ENCODE measurements at regions not wholly inside any gene's neighbourhood (a gene's known extent, or its start where the extent isn't known, plus 50 kb on each side); places are given as distances from the start of the nearest gene placed in this dataset.
"Not testable (repeated sequence)": the region's sequence is repeated elsewhere in the genome, so short reads cannot be mapped to it uniquely, and the experiment has no call there.

DNA sequence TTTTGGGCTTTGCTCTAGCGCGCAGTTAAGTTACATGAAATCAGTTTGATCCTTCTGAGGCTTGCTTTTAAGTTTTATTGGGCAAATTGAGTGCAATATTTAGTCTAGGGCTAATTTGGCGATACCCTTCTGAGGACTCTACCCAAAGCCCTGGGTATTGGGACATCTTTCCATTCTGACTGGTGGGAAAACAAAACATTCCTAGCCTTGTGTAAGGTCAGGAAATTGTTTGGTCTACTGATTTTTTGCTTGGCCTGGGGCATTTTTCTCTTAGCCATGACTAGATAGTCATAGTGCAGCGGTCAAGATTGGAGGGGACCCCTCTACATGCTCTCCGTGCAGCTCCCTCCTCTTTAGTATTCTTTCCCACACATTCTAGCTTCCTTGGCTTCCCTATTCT is 189.6 kb upstream of the PTGFR start:
- no peak for DNase-seq

DNA sequence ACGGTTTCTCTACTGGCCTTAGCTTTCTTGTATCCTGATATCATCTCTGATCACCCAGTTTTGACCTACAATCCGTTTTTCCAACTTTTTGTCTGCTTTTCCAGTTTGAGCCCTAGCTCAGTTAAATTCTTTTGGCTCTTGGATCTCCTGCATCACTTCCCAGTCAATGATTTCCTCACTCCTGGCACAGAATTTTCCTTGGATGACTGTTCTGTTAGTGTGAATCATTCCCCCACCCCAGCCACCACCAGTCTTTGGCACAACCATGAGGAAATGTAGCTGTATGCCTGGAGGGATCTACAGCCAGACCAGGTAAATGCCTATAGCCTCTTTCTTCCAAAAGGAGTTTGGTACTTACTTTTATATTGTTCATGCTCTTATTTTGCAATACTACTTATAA is 187.2 kb upstream of the PTGFR start:
- no peak for DNase-seq

DNA sequence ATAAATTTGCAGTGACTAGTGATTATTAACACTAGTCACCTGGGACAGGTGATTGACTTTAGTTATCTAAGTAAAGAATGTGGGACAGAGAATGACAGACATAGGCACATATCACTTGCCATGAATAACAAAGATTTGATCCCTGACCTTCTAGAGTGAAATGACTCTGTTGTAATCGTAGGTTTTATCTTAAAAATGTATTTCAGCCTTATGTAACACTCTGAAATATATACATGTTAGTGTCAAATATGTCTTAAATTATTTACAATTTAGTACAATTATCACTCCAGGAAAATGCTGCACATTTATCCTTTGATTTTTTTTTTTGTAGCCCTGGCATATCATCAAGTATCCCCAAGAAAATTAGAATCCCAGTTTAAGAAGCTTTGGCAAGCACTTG is 186.4 kb upstream of the PTGFR start:
- DNase-seq = no peak

DNA sequence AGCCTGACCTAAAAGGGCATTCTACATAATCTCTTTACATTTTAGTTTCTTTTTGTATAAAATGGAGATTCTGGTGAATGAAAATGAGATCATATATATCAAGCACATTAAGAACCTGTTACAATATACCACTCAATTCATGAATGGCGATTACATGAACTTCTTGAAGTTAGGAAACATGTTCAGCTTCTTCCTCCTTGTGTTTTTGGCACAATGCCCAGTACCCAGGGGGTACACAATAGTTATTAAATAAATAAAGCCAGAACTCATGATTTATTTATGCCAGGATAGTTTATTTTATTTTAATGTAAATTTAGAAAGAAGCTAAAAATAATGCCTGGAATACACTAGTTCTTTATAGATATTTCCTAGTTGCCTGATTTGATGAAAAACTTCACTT is 186.0 kb upstream of the PTGFR start:
- DNase-seq = no peak

DNA sequence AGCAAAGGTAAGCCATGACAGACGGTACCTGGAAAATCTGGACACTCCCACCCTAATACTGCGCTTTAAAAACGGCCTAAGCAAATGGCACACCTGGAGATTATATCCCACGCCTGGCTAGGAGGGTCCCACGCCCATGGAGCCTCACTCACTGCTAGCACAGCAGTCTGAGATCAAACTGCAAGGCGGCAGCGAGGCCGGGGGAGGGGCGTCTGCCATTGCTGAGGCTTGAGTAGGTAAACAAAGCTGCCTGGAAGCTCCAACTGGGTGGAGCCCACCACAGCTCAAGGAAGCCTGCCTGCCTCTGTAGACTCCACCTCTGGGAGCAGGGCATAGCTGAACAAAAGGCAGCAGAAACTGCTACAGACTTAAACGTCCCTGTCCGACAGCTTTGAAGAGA is 180.5 kb upstream of the PTGFR start:
- DNase-seq = not testable (repeated sequence)

DNA sequence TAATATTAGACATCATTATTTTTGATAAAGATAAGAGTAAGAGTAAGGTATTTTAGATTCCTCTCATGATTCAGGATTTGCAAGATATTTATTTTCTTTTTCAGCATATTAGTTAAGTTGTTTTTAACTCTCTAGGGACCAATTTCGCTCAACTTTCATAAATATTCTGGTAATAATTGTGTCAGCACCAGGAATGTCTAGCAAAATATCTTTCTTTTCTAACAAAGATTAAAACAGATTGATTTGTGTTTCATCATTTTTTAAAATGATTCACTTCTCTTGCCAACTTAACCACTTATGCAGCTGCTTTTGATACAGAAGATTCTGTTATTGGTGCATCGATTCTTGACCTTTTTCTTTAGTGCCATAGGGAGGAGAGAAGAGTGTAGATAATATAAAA is 172.8 kb upstream of the PTGFR start:
- no peak for DNase-seq

DNA sequence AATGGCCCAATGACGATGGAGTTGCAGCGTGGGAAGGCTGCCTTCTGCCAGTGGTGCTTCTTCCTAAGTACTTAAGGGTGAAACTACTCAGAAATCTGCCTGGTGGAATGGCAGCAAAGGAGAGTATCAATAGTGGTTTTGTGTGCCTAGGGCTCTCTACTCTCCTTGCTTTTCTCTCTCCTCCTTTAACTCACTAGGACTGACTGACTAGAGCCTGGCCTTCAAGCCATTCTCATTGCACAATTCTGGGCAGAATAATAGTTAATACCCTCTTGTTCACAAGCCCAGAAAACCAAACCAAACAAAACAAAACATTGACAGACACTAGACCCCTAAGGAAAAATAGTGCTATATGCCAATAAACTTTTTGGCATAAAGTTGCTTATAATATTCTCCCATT is 171.2 kb upstream of the PTGFR start:
- DNase-seq = no peak

DNA sequence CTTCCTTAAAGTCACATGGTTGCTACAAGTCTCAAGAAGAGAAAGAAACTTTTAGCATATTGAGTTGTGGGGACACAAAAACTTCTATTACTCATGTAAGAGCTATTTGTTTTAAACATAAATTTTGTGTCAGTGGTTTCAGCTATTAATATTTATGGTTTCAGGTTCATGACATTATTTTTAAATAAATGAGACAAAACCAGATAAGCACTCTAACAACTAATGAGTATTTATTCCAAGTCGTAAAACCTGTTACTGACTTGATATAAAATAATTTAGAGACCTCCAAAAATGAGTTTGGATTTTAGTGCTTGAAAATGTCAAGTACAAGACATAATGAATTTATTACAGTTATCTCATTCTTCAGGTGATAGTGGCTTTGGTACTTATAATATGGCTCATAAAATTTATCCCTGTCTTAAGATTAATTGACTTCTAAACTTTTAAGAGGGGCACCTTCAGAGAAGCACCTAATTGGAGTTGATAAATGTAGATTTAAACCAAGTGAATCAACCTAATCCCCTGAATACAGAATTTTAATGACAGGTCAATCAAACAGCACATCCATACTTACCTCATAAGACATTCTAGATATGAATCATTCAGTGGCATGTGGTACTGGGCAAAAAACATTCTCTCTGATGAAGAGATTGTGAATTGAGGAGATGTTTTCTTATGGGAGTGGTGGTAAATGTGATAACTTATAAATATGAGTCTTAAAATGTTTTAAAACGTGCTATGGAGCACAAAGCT is 167.7 kb upstream of the PTGFR start:
- no peak for DNase-seq

DNA sequence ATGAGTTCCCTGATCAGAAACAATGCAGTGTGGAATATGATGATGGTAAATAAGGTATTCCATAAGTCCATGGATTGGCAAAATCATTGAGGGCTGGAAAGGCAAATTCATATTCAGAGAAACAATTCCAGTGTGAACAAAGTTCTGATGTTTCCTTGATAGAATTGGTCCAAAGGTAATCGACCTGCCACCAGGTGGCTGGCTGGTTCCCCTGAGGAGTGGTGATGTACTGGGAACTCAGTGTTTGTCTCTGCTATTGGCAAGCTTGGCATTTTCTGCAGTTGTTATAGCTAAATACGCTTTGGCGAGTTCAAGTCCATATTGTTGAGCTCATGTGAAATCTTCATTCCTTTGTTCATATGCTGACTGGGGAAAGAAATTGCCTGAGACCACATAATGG is 165.5 kb upstream of the PTGFR start:
- no peak for DNase-seq

DNA sequence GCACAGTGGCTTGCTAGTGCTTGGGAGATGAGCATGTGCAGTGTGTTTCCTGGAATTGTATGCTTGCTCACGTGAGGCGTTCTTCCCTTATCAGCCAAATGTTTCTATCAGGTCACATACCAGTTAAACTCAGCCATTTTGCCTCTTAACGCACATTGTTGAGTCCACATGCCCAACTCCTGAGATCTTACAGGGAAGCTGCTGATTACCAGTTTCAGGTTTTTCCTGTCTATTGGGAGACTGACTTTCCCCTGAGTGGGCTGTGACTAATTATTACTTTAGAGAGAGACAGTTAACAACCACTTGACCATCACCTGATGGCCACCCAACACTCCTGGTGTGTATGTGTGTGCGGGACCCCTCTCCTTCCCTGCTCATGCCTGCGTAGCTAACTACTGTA is 161.3 kb upstream of the PTGFR start:
- DNase-seq = no peak

DNA sequence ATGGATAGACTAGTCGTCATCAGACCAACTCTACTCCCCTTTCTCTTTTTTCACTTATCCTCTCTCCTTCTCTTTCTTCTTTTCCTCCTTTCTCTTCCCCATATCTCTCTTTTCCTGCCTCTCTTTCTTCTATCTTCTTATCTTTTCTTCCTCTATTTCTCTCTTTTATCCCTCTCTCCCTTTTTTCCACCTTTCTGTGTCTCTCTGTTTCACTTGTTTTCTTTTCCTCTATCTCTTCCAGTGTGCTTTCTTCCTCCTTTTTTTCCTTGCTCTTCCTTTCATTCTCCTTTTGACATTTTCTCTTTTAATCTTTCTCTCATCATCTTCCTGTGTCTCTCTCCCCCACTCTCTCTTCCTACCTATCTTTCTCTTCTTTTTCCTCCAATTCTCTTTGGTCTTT is 159.0 kb upstream of the PTGFR start:
- no peak for DNase-seq

DNA sequence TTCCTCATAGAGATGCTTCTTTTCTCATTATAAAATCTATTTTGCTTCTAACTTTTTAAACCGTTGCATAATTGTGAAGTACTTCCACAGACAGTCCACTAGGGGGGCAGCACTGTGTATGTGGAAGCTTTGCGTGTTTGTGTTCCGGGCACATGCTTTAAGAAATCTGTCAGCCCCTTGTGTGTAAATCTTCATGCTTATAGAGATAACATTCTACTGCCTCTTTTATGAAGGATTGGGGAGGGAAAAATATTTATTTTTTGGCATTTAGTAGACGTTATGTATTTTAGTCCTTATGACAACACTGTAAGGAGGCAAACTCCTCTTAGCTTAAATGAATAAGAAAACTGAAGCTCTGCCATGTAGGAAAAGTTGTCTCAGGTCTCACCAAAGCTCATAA is 157.3 kb upstream of the PTGFR start:
- DNase-seq = no peak

DNA sequence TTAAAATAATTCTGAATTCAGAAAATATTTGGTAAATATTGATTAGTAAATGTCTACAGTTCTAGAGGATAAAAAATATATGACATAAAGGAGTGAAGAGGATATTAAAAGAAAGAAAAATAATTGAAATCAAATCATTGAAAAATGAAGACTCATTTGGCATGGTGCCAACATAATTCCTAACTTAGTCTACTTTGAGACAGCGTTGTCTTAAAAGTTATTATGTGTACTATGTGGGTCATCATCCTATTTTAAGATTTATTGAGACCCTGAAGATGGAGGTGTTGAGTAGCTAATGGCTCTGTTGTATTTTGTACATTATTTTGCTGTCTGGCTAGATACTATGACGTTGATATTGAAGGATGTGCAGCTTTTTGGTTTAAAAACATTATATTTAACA is 156.7 kb upstream of the PTGFR start:
- no peak for DNase-seq

DNA sequence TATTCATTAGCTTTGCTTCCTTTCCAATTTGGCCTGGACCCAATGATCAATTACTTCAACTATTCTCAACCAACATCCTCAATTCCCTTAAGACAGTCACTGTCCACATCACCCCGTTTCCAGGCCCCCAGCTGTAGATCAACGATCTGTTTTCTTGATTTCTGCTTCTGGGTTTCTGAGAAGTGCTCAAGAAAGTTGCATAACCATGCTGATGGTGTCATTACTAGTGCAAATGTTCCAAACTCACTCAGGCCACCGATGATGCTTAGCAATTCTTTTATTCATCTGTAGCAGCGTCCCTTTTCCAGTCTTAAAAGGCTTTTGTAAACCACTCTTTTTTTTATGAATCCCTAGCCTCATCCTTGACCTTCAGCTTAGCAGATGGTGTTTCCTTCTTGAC is 155.8 kb upstream of the PTGFR start:
- no peak for DNase-seq

DNA sequence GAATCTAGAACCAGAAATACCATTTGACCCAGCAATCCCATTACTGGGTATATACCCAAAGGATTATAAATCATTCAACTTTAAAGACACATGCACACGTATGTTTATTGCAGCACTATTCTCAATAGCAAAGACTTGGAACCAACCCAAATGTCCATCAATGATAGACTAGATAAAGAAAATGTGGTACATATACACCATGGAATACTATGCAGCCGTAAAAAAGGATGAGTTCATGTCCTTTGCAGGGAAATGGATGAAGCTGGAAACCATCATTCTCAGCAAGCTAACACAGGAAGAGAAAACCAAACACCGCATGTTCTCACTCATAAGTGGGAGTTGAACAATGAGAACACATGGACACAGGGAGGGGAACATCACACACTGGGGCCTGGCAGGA is 154.0 kb upstream of the PTGFR start:
- not testable (repeated sequence) for DNase-seq

DNA sequence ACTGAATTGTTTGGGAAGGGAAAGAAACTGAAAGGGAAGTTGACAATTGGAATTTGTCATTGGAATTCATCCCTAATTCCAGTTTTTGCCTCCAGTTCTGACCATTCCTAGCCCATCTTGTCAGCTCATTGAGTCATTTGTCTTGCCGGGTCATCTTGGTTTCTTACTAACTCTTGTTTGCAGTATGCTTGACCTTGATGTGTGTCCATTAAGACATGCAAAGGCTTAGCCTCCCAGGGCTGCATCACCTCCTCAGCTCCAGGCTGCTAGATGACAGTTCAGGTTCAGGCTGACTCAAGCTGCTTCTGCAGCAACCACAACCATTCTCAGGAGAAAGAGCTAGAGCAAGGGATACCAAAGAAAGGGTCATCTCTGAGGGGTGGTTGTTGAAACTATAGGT is 151.3 kb upstream of the PTGFR start:
- DNase-seq = no peak

DNA sequence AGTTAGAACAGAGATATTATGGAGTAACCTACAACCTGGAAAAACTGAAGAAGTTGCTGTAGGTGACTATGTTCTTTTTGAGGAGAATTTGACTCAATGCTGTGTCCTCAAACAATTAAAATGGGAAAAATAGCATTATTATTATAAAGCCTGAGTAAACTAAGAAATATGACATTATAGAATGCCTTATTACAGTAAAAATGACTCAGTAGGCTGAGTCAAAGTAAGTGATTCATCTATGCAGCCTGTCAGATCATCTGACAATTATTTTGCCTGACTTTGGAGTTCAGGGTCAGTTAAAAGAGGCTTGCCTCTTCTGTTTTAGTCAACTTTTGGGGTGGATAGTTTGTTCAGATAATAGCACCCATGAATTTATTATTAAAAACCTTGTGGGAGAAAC is 150.8 kb upstream of the PTGFR start:
- no peak for DNase-seq

DNA sequence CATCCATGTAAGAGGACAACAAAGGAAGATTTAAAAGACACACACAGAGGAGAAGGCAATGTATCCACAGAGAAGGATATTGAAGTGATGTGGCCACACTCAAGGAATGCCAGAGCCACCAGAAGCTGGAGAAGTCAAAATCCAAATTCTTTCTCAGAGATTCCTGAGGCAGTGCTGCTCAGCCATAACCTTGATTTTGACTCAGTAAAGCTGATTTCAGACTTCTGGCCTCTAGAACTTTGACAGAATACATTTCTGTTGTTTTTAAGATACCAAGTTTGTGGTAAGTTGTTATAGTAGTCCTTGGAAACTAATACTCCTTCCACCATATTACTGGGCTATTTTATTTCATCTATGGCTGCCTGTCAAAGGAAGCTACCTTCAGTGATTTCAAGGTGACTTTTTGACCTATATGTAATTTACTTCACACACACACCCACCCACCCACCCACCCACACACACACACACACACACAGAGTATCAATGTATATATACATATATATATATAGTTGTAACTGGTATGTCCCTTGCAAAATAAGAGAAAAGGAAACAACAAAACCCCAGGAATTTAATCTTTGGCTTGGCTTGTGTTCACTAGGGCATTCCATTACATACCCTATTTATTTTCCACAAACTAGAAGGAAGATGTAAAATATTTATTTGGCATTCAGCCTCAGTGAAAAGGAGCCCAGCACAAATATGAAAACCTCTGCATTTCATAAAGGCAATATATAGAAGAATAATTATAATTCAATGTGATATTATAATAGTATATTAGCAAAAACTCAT is 142.1 kb upstream of the PTGFR start:
- no peak for DNase-seq

DNA sequence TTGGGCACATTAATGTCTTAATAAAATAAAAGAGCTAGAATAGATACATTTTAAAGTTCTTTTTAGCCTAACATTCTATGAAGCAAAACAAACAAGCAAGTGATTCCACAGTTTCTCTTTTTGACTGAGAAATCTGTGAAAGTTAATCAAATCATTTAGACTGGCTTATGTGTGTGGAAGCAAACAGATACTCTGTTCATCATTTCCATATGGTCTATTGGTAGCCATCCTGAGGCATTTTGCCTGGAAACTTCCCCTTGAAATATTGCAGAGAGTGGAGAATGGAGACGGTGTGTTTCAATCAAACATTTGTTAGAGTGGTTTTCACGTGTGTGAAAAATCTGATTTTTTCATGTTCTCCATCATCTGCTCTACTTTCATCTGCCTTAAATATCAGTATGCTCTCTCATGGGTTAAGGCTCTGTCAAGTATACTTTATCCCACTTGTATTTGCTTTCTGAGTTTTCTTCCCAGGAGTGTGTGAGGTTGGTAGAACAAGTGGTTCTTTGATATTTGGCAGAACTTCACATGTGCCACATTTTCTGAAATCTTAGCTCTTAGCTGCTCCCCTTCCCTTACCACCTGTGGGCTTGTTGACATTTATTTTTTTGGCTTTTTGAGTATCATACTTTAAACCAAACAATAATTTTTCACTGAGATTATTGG is 139.1 kb upstream of the PTGFR start:
- DNase-seq = no peak

DNA sequence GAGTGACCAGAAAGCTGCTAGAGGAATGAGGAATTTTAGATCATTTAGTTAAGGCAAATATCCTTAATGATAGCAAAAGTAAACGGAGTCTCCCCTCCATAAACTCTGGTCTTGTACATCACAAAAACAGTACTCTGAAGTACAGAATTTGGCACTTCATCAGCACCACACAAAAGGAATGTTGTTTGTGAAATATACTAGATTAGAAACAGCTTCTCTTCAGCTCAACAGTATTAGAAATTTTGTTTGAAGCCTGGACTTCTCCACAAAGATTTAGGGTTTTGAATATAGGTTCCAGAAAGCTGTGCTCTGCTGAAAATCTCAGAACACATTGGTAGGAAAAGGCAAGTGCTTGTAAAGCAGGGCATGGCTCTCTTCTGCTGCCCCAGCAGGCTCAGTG is 135.1 kb upstream of the PTGFR start:
- DNase-seq = no peak

DNA sequence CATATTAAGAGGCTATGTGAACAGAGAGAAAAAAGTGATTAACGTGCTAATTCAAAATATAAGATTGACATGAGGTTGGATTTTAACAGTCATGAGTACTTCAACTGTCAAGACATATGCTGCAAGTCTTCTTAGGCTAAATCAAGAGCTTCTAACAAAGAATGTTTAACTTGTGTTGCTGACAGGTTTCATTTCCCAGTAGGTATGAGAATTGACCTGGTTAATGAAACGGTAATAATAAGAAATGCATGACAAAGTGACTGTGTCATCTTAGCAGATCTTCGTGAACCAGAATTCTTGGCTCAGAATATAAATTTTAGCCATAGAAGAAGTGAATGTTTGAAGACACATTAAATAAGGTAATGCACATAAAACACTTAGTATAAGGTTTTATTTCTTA is 132.6 kb upstream of the PTGFR start:
- no peak for DNase-seq

DNA sequence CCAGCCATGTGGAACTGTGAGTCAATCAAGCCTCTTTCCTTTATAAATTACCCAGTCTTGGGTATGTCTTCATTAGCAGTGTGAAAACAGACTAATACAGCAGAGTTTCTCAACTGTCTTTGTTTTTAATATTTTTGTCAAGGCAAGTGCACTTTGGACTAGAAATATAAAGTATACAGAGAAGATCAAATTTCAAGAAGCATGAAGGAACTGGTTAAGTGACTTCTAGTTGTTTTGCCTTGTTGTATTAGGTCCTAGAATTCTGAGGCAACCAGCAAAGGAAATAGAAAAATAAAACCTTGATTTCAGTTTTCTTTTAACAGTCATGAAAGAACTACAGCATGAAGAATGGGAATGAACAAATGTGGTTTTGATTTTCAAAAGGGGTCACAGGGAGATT is 131.1 kb upstream of the PTGFR start:
- no peak for DNase-seq

DNA sequence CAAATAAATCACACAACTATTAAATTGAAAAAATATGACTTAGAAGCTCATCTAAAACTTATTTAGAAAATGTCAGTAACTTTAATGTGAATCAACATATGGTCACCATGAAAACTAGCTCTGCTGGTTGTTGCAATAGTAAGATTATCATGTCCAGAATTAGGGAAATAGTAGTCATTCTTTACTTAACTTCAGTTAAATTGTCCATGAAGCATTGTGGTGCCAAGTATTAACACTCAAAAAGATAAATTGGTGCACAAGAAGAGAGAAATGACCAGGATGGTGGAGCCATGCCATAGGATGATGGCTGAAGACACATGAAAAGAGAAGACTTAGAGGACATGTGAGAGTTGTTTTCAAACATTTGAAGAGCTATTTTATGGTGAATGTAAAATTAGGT is 130.2 kb upstream of the PTGFR start:
- no peak for DNase-seq

DNA sequence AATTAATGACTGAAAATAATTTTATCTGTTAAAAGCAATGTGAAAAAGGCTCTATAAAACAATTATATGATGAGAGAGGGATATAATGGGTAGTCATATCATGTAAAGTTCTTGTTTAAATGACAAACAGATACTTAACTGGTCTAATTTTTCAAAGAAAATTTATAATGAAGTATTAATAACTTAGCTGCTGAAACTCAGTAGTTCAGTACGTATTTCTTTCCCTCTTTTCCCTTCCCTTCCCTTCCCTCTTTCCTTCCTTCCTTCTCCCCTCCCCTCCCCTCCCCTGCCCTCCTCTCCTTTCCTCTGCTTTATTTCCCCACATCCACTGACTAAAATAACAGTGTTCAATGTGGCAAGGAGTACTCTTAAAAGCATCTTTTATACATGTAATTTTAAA is 123.1 kb upstream of the PTGFR start:
- DNase-seq = no peak

Data from NCI-H524 treated with DMSO at 0.1 percent for 48 hours (cell line).